Activated T-cell treated with anti-CD3 and anti-CD28 coated beads, Interleukin-2, amount 50 U/mL, for 24 hours (primary cell): ENCODE measurements at regions not wholly inside any gene's neighbourhood (a gene's known extent, or its start where the extent isn't known, plus 50 kb on each side); places are given as distances from the start of the nearest gene placed in this dataset.

ENCODE experiments used
- DNase-seq: peaks from one replicate; pipeline ENCODE4 v3.0.0-alpha.2; 2020
- H3K27ac Mint-ChIP-seq: 2 replicates; pipeline ENCODE4 v1.8.0; 2020; ENCODE audit warnings: mild to moderate bottlenecking, mixed read lengths
- H3K27me3 Mint-ChIP-seq: 2 replicates; pipeline ENCODE4 v1.8.0; 2020; ENCODE audit warnings: mixed read lengths
- H3K36me3 Mint-ChIP-seq: 2 replicates; pipeline ENCODE4 v1.8.0; 2020; ENCODE audit warnings: low read depth, mixed read lengths
- H3K4me1 Mint-ChIP-seq: 2 replicates; pipeline ENCODE4 v1.8.0; 2020; ENCODE audit warnings: low read depth, mixed read lengths
- H3K4me3 Mint-ChIP-seq: 2 replicates; pipeline ENCODE4 v1.8.0; 2020; ENCODE audit warnings: mild to moderate bottlenecking, moderate library complexity, mixed read lengths
- H3K9me3 Mint-ChIP-seq: 2 replicates; pipeline ENCODE4 v1.8.0; 2020; ENCODE audit warnings: mixed read lengths

DNA sequence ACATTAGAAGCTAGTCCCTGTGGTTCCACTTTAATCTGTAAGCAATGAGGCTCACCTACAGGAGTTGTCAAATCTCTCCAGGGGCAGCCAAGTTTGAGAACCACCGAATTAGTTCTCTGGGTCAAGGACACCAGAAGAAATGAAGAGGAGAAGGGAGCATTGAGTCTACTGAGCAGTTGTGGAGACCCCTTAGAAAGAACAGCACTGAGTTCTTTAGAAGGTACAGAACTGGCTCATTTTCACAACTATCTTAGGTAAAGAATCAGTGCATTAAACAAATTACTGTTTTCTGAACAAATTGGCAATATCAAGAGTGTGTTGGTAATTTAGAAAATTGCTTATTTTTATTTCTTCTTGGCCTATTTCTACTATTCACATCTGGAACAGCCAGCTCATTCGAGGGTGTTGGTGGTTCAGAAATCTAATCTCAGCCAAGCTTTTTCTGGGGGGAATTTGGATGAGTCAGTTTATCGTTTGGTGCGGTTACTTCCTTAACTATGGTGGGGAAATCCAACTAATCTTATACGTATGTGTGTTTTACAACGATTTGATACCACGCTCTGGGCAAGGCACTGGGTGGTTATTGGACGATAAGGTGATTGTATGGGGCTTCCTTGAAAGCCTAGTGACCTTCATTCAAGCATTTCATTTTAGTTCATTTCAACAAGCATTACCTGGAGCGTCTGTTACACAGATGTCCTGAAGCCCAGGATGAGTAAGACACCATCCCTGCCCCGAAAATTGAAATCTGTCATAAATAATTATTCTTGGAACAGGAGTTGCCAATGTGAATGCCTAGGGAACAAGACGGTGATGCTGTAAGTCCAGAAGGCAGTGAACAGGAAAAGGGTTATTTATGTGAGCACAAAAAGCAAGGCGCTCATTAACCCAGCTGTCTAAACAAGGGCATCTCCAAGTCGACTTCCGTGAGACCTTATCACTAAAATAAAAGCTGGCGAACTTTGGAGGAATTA is 52.0 kb upstream of the TMPRSS2 start:
- Mint-ChIP-seq H3K9me3 (no peaks in the 10 kb centered on the region), H3K4me3 (no peak overlapping the region)

DNA sequence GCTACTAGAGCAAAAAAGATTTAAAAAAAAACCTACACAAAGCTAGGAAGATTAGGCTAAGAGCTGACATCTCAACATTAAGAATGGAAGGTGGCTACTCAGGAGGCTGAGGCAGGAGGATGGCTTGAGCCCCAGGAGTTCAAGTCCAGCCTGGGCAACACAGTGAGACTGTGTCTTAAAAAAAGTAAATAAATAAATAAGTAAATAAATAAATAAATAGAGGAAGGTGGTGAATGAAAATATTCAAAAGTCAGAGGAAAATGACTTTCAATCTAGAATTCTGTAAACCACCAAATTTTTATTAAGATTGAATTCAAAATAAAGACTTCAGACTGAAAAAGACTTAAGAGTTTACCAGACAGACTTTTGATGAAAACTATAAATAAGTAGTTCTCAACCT is 50.9 kb upstream of the TMPRSS2 start:
- H3K27me3 Mint-ChIP-seq: peaks cover 43% of the 10 kb centered on the region

More for the DNA sequence above, 52.0 kb upstream of the TMPRSS2 start:
- no peak for DNase-seq
- peaks cover 44% of the 10 kb centered on the region for H3K27me3 Mint-ChIP-seq
- no peak overlapping the region for H3K27ac Mint-ChIP-seq
- no peaks in the 10 kb centered on the region for H3K36me3 Mint-ChIP-seq
- H3K4me1 Mint-ChIP-seq: peaks cover 8% of the 10 kb centered on the region

DNA sequence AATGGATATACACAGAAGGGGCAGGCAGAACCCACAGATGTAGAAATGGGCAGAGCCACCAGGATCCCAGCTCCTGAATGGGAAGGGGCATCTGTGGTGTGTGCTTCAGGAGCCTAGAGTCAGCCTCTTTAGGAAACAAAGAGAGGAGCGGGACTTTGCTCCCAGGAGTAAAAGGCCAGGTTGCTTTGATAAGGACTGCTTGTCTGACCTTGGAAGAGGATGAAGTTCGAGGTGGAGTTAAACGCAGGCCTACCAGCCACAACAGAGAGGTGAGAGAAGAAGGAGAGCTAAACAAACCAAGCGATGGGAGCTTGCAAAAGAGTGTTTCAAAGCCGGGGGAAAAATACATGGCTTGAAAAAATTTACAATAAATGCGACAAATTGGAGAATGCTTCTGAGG is 49.9 kb upstream of the TMPRSS2 start:
- no peaks in the 10 kb centered on the region for H3K9me3 Mint-ChIP-seq
- no peak overlapping the region for H3K27ac Mint-ChIP-seq
- no peak for DNase-seq
- H3K4me1 Mint-ChIP-seq: peaks cover 7% of the 10 kb centered on the region
- H3K27me3 Mint-ChIP-seq: peaks cover 34% of the 10 kb centered on the region
- no peak overlapping the region for H3K4me3 Mint-ChIP-seq
- no peaks in the 10 kb centered on the region for H3K36me3 Mint-ChIP-seq

More for the DNA sequence above, 50.9 kb upstream of the TMPRSS2 start:
- Mint-ChIP-seq H3K4me3 (no peak overlapping the region), H3K27ac (no peak overlapping the region), H3K9me3 (no peaks in the 10 kb centered on the region), H3K36me3 (no peaks in the 10 kb centered on the region), H3K4me1 (peaks cover 7% of the 10 kb centered on the region)
- DNase-seq: no peak
